ENCODE measurements at regions not wholly inside any gene's neighbourhood (a gene's known extent, or its start where the extent isn't known, plus 50 kb on each side); places are given as distances from the start of the nearest gene placed in this dataset.
"Not testable (repeated sequence)": the region's sequence is repeated elsewhere in the genome, so short reads cannot be mapped to it uniquely, and the experiment has no call there.

DNA sequence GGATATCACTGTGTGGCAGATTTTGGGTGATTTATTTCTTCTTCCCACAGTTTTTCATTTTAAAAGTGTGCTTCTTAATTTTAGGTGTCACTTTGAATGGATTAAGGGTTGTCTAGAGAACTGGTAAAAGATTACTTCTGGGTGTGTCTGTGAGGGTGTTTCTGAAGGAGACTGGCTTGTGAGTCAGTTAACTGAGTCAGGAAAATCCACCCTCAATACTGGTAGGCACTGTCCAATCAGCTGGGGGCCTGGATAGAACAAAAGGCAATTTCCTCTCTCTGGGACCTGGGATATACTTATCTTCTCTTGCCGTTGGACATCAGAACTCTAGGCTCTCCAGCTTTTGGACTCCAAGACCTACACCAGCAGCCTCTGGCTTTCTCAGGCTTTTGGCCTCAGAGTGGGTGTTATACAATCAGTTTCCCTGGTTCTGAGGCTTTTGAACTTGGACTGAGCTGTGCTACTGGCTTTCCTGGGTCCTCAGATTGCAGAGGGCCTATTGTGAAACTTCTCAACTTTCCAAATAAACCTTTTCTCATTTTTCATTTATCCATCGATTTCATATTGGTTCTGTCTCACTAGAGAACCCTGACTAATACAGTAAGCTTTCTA, 413.1 kb downstream of the GBA3 start:
- H3K4me3 ChIP-seq (ENCODE audit: low read depth, low read length), result no peak overlapping the region
- DNase-seq (ENCODE audit: low read depth), result no peak
- TF ChIP-seq, protein P1, sequence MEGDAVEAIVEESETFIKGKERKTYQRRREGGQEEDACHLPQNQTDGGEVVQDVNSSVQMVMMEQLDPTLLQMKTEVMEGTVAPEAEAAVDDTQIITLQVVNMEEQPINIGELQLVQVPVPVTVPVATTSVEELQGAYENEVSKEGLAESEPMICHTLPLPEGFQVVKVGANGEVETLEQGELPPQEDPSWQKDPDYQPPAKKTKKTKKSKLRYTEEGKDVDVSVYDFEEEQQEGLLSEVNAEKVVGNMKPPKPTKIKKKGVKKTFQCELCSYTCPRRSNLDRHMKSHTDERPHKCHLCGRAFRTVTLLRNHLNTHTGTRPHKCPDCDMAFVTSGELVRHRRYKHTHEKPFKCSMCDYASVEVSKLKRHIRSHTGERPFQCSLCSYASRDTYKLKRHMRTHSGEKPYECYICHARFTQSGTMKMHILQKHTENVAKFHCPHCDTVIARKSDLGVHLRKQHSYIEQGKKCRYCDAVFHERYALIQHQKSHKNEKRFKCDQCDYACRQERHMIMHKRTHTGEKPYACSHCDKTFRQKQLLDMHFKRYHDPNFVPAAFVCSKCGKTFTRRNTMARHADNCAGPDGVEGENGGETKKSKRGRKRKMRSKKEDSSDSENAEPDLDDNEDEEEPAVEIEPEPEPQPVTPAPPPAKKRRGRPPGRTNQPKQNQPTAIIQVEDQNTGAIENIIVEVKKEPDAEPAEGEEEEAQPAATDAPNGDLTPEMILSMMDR (IDR thresholded peaks at IDR 0.05; ENCODE audit: insufficient read depth, low read depth, low read length, missing control alignments), result no peak

DNA sequence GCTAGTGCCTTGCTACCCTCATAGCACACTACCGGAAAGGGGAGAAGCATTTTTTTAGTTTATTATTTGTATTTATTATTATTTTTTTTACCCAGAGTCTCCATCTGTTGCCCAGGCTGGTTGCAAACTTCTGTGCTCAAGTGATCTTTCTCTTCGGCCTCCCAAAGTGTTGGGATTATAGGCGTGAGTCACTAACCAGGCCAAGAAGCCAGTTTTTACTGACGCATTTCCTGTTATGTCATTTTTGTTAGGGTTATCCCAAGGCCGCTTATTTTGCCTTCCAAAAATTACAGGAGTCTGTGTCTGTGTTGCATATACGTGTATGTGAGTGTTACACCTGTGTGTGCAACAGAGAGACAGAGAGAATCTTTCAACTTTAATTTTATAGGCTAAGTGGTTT, 404.5 kb downstream of the GBA3 start:
- H3K4me3 ChIP-seq (ENCODE audit: low read depth, low read length), result no peak overlapping the region
- no peak for DNase-seq (ENCODE audit: low read depth)
- TF ChIP-seq, protein P1 (IDR thresholded peaks at IDR 0.05; ENCODE audit: insufficient read depth, low read depth, low read length, missing control alignments), result no peak

DNA sequence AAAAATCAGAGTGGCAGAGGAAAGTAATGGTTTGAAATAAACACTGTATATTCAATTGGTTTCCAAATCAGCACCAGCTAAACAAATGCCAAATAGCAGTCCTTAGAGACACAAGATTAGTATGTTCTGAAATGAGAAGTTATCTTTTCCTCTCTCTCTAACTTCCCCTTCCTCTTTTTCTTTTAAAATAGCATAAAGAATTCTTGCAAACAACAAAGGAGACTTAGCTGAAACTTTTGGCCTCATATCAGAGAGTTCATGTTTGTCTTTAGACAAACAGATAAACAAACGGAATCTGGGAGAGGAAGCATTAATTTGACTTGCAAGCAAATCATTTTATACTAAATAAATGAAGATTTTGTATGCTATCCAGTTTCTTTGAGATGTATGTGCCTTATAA, 399.0 kb downstream of the GBA3 start:
- DNase-seq (ENCODE audit: low read depth), result no peak
- TF ChIP-seq, protein P1 (IDR thresholded peaks at IDR 0.05; ENCODE audit: insufficient read depth, low read depth, low read length, missing control alignments), result no peak
- no peak overlapping the region for H3K4me3 ChIP-seq (ENCODE audit: low read depth, low read length)

DNA sequence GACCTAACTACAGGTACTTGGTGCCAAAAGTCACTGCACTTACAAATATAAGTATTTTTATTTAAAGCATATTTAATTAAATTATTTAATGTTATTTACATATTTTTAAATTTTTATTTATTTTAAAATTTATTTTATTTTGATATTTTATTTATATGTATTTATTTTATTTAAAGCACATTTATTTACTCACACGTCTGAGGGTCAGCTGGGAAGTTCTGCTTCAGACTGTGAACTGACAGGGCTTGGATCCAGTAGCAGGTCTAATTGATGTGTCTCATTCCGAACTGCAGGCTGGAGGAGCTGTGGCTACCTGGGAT, 392.5 kb downstream of the GBA3 start:
- TF ChIP-seq, protein P1 (IDR thresholded peaks at IDR 0.05; ENCODE audit: insufficient read depth, low read depth, low read length, missing control alignments), result no peak
- no peak overlapping the region for H3K4me3 ChIP-seq (ENCODE audit: low read depth, low read length)

DNA sequence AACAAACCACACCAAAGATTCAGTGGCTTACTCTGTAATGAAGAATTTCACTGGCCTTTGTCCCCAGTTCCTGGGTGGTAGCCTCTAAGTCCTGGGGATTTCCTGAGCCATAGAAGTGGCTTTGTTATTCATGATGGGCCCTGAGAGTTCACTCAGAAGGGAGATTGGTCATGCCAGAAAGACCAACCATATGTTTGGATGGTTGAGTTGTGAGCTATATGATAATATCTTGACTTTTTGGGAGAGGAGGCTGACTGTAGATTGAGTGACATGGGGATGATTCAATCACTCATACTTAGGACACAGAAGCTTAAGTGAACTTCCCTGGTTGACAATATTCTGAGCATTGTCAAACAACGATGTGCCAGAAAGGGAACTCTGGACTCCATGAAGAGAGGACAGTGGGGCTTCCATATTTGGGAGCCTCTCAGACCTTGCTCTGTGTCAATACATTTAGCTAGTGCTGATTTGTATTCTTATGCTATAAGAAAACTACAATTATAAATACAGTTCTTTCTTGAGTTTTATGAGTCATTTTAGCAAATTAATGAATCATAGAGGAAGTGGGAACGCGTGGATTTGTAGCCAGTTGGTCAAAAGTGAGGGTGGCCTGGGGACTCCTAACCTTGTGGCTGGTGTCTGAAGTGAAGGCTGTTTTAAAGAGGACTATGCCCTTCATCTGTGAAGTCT, 392.0 kb downstream of the GBA3 start:
- H3K4me3 ChIP-seq (ENCODE audit: low read depth, low read length), result no peak overlapping the region
- no peak for DNase-seq (ENCODE audit: low read depth)
- TF ChIP-seq, protein P1 (IDR thresholded peaks at IDR 0.05; ENCODE audit: insufficient read depth, low read depth, low read length, missing control alignments), result no peak

More for the DNA sequence above, 392.5 kb downstream of the GBA3 start:
- no peak for DNase-seq (ENCODE audit: low read depth)

DNA sequence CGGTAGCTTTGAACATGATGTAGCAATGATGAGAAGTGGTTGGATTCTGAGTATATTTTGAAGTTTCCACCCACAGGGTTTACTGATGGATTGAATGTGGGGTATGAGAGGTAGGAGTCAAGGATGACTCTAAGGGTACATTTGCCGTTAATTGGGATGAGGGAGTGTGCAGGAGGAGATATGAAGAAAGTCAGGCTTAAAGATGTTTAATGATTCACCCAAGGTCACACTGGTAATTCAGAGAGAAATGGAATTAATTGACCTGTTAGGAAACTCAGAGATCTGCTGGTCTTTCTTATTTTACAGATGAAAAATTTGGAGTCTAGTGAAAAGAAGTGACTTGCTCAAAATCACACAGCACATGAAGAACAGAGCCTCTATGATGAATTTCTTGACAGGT, 390.7 kb downstream of the GBA3 start:
- no peak for DNase-seq (ENCODE audit: low read depth)
- H3K4me3 ChIP-seq (ENCODE audit: low read depth, low read length), result no peak overlapping the region
- TF ChIP-seq, protein P1 (IDR thresholded peaks at IDR 0.05; ENCODE audit: insufficient read depth, low read depth, low read length, missing control alignments), result no peak

DNA sequence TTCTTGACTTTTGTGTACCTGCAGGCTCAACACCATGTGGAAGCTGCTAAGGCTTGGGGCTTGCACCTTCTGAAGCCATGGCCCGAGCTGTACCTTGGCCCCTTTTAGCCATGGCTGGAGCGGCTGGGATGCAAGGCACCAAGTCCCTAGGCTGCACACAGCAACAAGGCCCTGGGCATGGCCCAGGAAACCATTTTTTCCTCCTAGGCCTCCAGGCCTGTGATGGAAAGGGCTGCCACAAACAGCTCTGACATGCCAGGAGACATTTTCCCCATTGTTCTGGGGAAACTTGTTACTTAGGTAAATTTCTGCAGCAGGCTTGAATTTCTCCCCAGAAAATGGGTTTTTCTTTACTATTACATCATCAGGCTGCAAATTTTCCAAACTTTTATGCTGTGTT, 387.4 kb downstream of the GBA3 start:
- not testable (repeated sequence) for H3K4me3 ChIP-seq (ENCODE audit: low read depth, low read length); DNase-seq (ENCODE audit: low read depth)

Measured in GM12865 (cell line).